SK-N-SH (cell line): ENCODE measurements at regions not wholly inside any gene's neighbourhood (a gene's known extent, or its start where the extent isn't known, plus 50 kb on each side); places are given as distances from the start of the nearest gene placed in this dataset.

Experiments used
- CTCF ChIA-PET: fragments of 300-600, 350-600 bp; formaldehyde crosslinking; extraction: SDS; loops from one replicate; lab custom pipeline; 2021; lab: Yijun Ruan, JAX
- POLR2A ChIA-PET: fragments of 350-600 bp; sonication (Branson Sonifier 250); formaldehyde crosslinking; extraction: SDS; loops from one replicate; lab custom pipeline; 2020; ENCODE audit warnings: antibody characterized with exemption, inconsistent platforms; lab: Yijun Ruan, JAX
- DNase-seq: peaks from one replicate; pipeline ENCODE4 v3.0.0; 2012
- H2AFZ ChIP-seq: fragments of 200-600 bp; sonication (generic); 2 replicates; pipeline ENCODE4 v1.8.1; 2016; ENCODE audit warnings: antibody characterized with exemption, mild to moderate bottlenecking, low read depth
- H3F3A ChIP-seq: fragments of 200-600 bp; sonication (generic); replicated peaks from 2 replicates; pipeline ENCODE3; 2016; ENCODE audit warnings: antibody characterized with exemption, mild to moderate bottlenecking; ENCODE audit not compliant: insufficient read depth
- H3K27ac ChIP-seq, 2 experiments: fragments of 200-500 bp in 1 of 2; fragments of 200-600 bp in 1 of 2; sonication (Bioruptor generic) in 1 of 2; sonication (generic), shearing (Covaris generic) in 1 of 2; 2 replicates each; pipeline versions ENCODE4 v1.5.1 to v1.6.1; 2014 to 2016; ENCODE audit warnings: low read depth in 2 of 2, inconsistent platforms in 1 of 2, low read length in 1 of 2, mild to moderate bottlenecking in 1 of 2, mixed read lengths in 1 of 2
- H3K27me3 ChIP-seq: fragments of 200-600 bp; sonication (generic), shearing (Covaris generic); 2 replicates; pipeline ENCODE4 v1.6.1; 2016; ENCODE audit warnings: mixed run types; ENCODE audit not compliant: insufficient read depth
- H3K36me3 ChIP-seq, 2 experiments: fragments of 200-500 bp in 1 of 2; fragments of 200-600 bp in 1 of 2; sonication (Bioruptor generic) in 1 of 2; sonication (generic) in 1 of 2; replicated peaks in 1 of 2; 2 replicates each; pipeline versions ENCODE3 to v1.5.1; 2014 to 2016; ENCODE audit warnings: low read length in 1 of 2, mild to moderate bottlenecking in 1 of 2; ENCODE audit not compliant: insufficient read depth in 2 of 2, control insufficient read depth in 1 of 2
- H3K4me1 ChIP-seq, 2 experiments: fragments of 200-500 bp in 1 of 2; fragments of 200-600 bp in 1 of 2; sonication (Bioruptor generic) in 1 of 2; sonication (generic), shearing (Covaris generic) in 1 of 2; 2 replicates each; pipeline versions ENCODE4 v1.5.1 to v1.6.1; 2014 to 2016; ENCODE audit warnings: low read depth in 1 of 2, low read length in 1 of 2, mixed run types in 1 of 2; ENCODE audit not compliant: insufficient read depth in 2 of 2, control insufficient read depth in 1 of 2
- H3K4me2 ChIP-seq: fragments of 200-600 bp; sonication (generic), shearing (Covaris generic); 2 replicates; pipeline ENCODE4 v1.6.1; 2017; ENCODE audit warnings: mixed run types
- H3K4me3 ChIP-seq, 2 experiments: fragments of 200-500 bp in 1 of 2; fragments of 200-600 bp in 1 of 2; sonication (Bioruptor generic) in 1 of 2; sonication (generic), shearing (Covaris generic) in 1 of 2; 2 replicates each; pipeline versions ENCODE4 v1.5.1 to v1.8.1; 2014 to 2016; ENCODE audit warnings: low read depth in 2 of 2, inconsistent platforms in 1 of 2, low read length in 1 of 2, mild to moderate bottlenecking in 1 of 2, mixed read lengths in 1 of 2, moderate library complexity in 1 of 2
- H3K79me2 ChIP-seq: fragments of 200-600 bp; sonication (generic); 2 replicates; pipeline ENCODE4 v1.8.1; 2017; ENCODE audit warnings: mild to moderate bottlenecking; ENCODE audit not compliant: insufficient read depth
- H3K9ac ChIP-seq: fragments of 200-600 bp; sonication (generic); 2 replicates; pipeline ENCODE4 v1.6.1; 2017; ENCODE audit warnings: mixed run types
- H3K9me2 ChIP-seq: fragments of 200-600 bp; sonication (generic); 2 replicates; pipeline ENCODE4 v1.6.1; 2017; ENCODE audit warnings: mixed run types
- H3K9me3 ChIP-seq: fragments of 200-600 bp; sonication (generic); 2 replicates; pipeline ENCODE4 v1.6.1; 2017; ENCODE audit warnings: mixed run types, mild to moderate bottlenecking, moderate library complexity
- H4K20me1 ChIP-seq: fragments of 200-600 bp; sonication (generic); 2 replicates; pipeline ENCODE4 v1.6.1; 2017; ENCODE audit warnings: mild to moderate bottlenecking, mixed run types; ENCODE audit not compliant: insufficient read depth
- CTCF ChIP-seq: fragments of 200-600 bp; sonication (generic); IDR thresholded peaks from 2 replicates; pipeline ENCODE4 v1.6.1; 2017; ENCODE audit warnings: antibody characterized with exemption, mild to moderate bottlenecking, moderate library complexity
- FOSL2 ChIP-seq: IDR thresholded peaks from 2 replicates; pipeline ENCODE4 v1.4.0; 2012; ENCODE audit warnings: low read depth, mild to moderate bottlenecking, moderate library complexity, borderline replicate concordance
- FOXM1 ChIP-seq: IDR thresholded peaks from 2 replicates; pipeline ENCODE4 v1.4.0; 2012; ENCODE audit warnings: low read depth, mild to moderate bottlenecking
- JUND ChIP-seq: IDR thresholded peaks from 2 replicates; pipeline ENCODE4 v1.4.0; 2012
- MEF2A ChIP-seq: IDR thresholded peaks from 2 replicates; pipeline ENCODE4 v1.4.0; 2012; ENCODE audit warnings: low read depth, borderline replicate concordance
- NFIC ChIP-seq: IDR thresholded peaks from 2 replicates; pipeline ENCODE4 v1.4.0; 2012; ENCODE audit warnings: borderline replicate concordance
- PBX3 ChIP-seq: IDR thresholded peaks from 2 replicates; pipeline ENCODE4; 2012
- RAD21 ChIP-seq: IDR thresholded peaks from 2 replicates; pipeline ENCODE4 v1.6.1; 2012; ENCODE audit warnings: mild to moderate bottlenecking, low read length
- RCOR1 ChIP-seq: fragments of 150-350 bp; IDR thresholded peaks from 2 replicates; pipeline ENCODE4 v1.6.1; 2017; ENCODE audit warnings: antibody characterized with exemption, low read length
- REST ChIP-seq: IDR thresholded peaks from 2 replicates; pipeline ENCODE4 v1.6.1; 2012; ENCODE audit warnings: mild to moderate bottlenecking, low read depth, low read length, moderate library complexity
- SIN3A ChIP-seq: IDR thresholded peaks from 2 replicates; pipeline ENCODE4 v1.6.1; 2012; ENCODE audit warnings: low read depth, mild to moderate bottlenecking, low read length, moderate library complexity, borderline replicate concordance
- SMC3 ChIP-seq: IDR thresholded peaks from 2 replicates; pipeline ENCODE4 v1.6.1; 2012; ENCODE audit warnings: low read depth, low read length, improper control_type of control experiment
- TAF1 ChIP-seq: IDR thresholded peaks from 2 replicates; pipeline ENCODE4 v1.6.1; 2012; ENCODE audit warnings: low read depth, mild to moderate bottlenecking, low read length, moderate library complexity, borderline replicate concordance
- TEAD4 ChIP-seq: IDR thresholded peaks from 2 replicates; pipeline ENCODE4 v1.4.0; 2012; ENCODE audit warnings: mild to moderate bottlenecking, borderline replicate concordance; ENCODE audit not compliant: insufficient read depth
- USF1 ChIP-seq: IDR thresholded peaks from 2 replicates; pipeline ENCODE4 v1.4.0; 2012; ENCODE audit warnings: low read depth, borderline replicate concordance
- ZBTB33 ChIP-seq: IDR thresholded peaks from 2 replicates; pipeline ENCODE4 v1.4.0; 2012; ENCODE audit warnings: low read depth, borderline replicate concordance
- WGBS: methylation state at CpG from one replicate; pipeline ENCODE4 v1.1.6; 2017; ENCODE audit warnings: low lambda C conversion rate; 5-methylcytosine and 5-hydroxymethylcytosine counted together

- Histone ChIP-seq H3K4me3 (no peak overlapping the region), H3K9ac (no peak overlapping the region), H2AFZ (no peak overlapping the region), H3F3A (peaks cover 7% of the 10 kb centered on the region), H3K27ac (no peak overlapping the region), H3K9me2 (no peaks in the 10 kb centered on the region), H3K27me3 (no peaks in the 10 kb centered on the region), H3K4me2 (no peak overlapping the region), H3K9me3 (no peaks in the 10 kb centered on the region), H3K36me3 (no peaks in the 10 kb centered on the region), H3K4me1 (peaks cover 0 to 10% of the 10 kb centered on the region in 2 experiments; a peak in 3 of 4 replicates), H3K79me2 (no peaks in the 10 kb centered on the region), H4K20me1 (no peaks in the 10 kb centered on the region)
- WGBS = 70% methylated on average over 3 of the region's 3 CpGs
- TF ChIP-seq REST (no peak), MEF2A (no peak), RCOR1 (no peak), FOSL2 (no peak), TEAD4 (no peak), SMC3 (no peak), SIN3A (no peak), CTCF (no peak), PBX3 (no peak), JUND (no peak), FOXM1 (no peak), ZBTB33 (no peak), RAD21 (no peak), TAF1 (no peak), USF1 (no peak), NFIC (no peak)
- POLR2A ChIA-PET = no interaction called here
- CTCF ChIA-PET = interaction anchor here (1.3 kb wide), 1 partner anchor 11 kb away, joined by 6 read pairs; no protein-coding TSS in a partner anchor
- DNase-seq = no peak
These were observed 173.2 kb downstream of the SOCS6 start for GRCh38 chr18:70462078-70462439.
